Ascending aorta (tissue), 2 donors: ENCODE measurements at regions not wholly inside any gene's neighbourhood (a gene's known extent, or its start where the extent isn't known, plus 50 kb on each side); places are given as distances from the start of the nearest gene placed in this dataset.

ENCODE experiments used
- DNase-seq, 2 donors: peaks; one replicate each; pipeline ENCODE4 v3.0.0-alpha.2; 2019; ENCODE audit warnings: low spot score in 2 of 2
- H3K27ac ChIP-seq, 2 donors: fragments of 200-600 bp; sonication (generic); one replicate each; pipeline ENCODE4 v1.5.1; 2016 to 2017; ENCODE audit warnings: mild to moderate bottlenecking in 1 of 2
- H3K27me3 ChIP-seq: fragments of 200-600 bp; sonication (generic); one replicate; pipeline ENCODE4 v1.5.1; 2017
- H3K36me3 ChIP-seq, 2 donors: fragments of 200-600 bp; sonication (generic); one replicate each; pipeline ENCODE4 v1.5.1; 2016
- H3K4me1 ChIP-seq, 2 donors: fragments of 200-600 bp; sonication (generic); one replicate each; pipeline ENCODE4 v1.5.1; 2016 to 2017; ENCODE audit warnings: mild to moderate bottlenecking in 1 of 2
- H3K4me3 ChIP-seq, 2 donors: fragments of 200-600 bp; sonication (generic); one replicate each; pipeline ENCODE4 v1.5.1; 2016 to 2017; ENCODE audit warnings: mild to moderate bottlenecking in 1 of 2
- H3K9me3 ChIP-seq, 2 donors: fragments of 200-600 bp; sonication (generic); one replicate each; pipeline ENCODE4 v1.5.1; 2016
- CTCF ChIP-seq, 3 experiments: fragments of 200-600 bp in 2 of 3; fragments of 450-650 bp in 1 of 3; sonication (generic) in 2 of 3; IDR thresholded peaks; one replicate each; pipeline ENCODE4 v1.5.1; 2016 to 2019; ENCODE audit warnings: antibody characterized with exemption in 3 of 3, mild to moderate bottlenecking in 1 of 3, moderate library complexity in 1 of 3
- intact Hi-C: fragments of 100-400 bp; cut with DNase I; formaldehyde crosslinking; loops from one replicate; pipeline ENCODE4 v1.15.1; 2023

- intact Hi-C loops: no loop called here
- Histone ChIP-seq H3K9me3 (no peaks in the 10 kb centered on the region), H3K4me3 (no peak overlapping the region), H3K27me3 (no peaks in the 10 kb centered on the region), H3K27ac (no peak overlapping the region), H3K36me3 (no peaks in the 10 kb centered on the region), H3K4me1 (no peaks in the 10 kb centered on the region)
- no peak for DNase-seq
- TF ChIP-seq CTCF (IDR thresholded peaks at IDR 0.05): no peak
These were observed 326.2 kb upstream of the FAM98A start for GRCh38 chr2:33925311-33925710.

- Histone ChIP-seq H3K4me3 (no peak overlapping the region), H3K9me3 (no peaks in the 10 kb centered on the region), H3K27me3 (no peaks in the 10 kb centered on the region), H3K36me3 (no peaks in the 10 kb centered on the region), H3K27ac (no peak overlapping the region), H3K4me1 (no peaks in the 10 kb centered on the region)
- TF ChIP-seq CTCF (IDR thresholded peaks at IDR 0.05): no peak
- no peak for DNase-seq
- intact Hi-C loops: no loop called here
These were observed 325.6 kb upstream of the FAM98A start for GRCh38 chr2:33924586-33925169.

GRCh38 chr2:33917252-33917651 is 318.2 kb upstream of the FAM98A start:
- H3K27ac ChIP-seq: no peak overlapping the region
- H3K4me3 ChIP-seq: no peak overlapping the region
- H3K9me3 ChIP-seq: no peaks in the 10 kb centered on the region
- H3K36me3 ChIP-seq: no peaks in the 10 kb centered on the region
- H3K4me1 ChIP-seq: no peaks in the 10 kb centered on the region
- DNase-seq: no peak
- no peaks in the 10 kb centered on the region for H3K27me3 ChIP-seq
- intact Hi-C loops: no loop called here
- no peak for TF ChIP-seq CTCF (IDR thresholded peaks at IDR 0.05)

- Histone ChIP-seq H3K27ac (no peak overlapping the region), H3K36me3 (no peaks in the 10 kb centered on the region), H3K4me1 (no peaks in the 10 kb centered on the region), H3K27me3 (no peaks in the 10 kb centered on the region), H3K4me3 (no peak overlapping the region), H3K9me3 (no peaks in the 10 kb centered on the region)
- no peak for DNase-seq
- TF ChIP-seq CTCF (IDR thresholded peaks at IDR 0.05): no peak
- intact Hi-C loops: no loop called here
These were observed 314.0 kb upstream of the FAM98A start for GRCh38 chr2:33913071-33913616.

- intact Hi-C loops: no loop called here
- Histone ChIP-seq H3K36me3 (no peaks in the 10 kb centered on the region), H3K9me3 (no peaks in the 10 kb centered on the region), H3K27ac (no peak overlapping the region), H3K4me3 (no peak overlapping the region), H3K27me3 (no peaks in the 10 kb centered on the region), H3K4me1 (no peaks in the 10 kb centered on the region)
- no peak for TF ChIP-seq CTCF (IDR thresholded peaks at IDR 0.05)
- DNase-seq: no peak
These were observed 312.2 kb upstream of the FAM98A start for GRCh38 chr2:33911327-33911726.
